Neural cell (in vitro differentiated cells): ENCODE measurements at regions not wholly inside any gene's neighbourhood (a gene's known extent, or its start where the extent isn't known, plus 50 kb on each side); places are given as distances from the start of the nearest gene placed in this dataset.

Source experiments
- H2AFZ ChIP-seq: fragments of 200-600, 300-800 bp; sonication (generic), shearing (Covaris generic); 2 replicates; pipeline ENCODE4 v1.6.0; 2014; ENCODE audit warnings: low read depth, mild to moderate bottlenecking, antibody characterized with exemption, low read length, moderate library complexity
- H3F3A ChIP-seq: fragments of 200-600 bp; shearing (Covaris generic); 2 replicates; pipeline ENCODE4 v1.6.1; 2016; ENCODE audit warnings: mild to moderate bottlenecking, moderate library complexity, mixed read lengths, antibody characterized with exemption, low read length; ENCODE audit not compliant: insufficient read depth, poor library complexity, severe bottlenecking
- H3K27ac ChIP-seq: fragments of 200-600, 300-800 bp; sonication (generic), shearing (Covaris generic); 2 replicates; pipeline ENCODE4 v1.5.1; 2014; ENCODE audit warnings: mild to moderate bottlenecking, low read length, moderate library complexity
- H3K27me3 ChIP-seq: fragments of 300-800, 200-600 bp; sonication (generic), shearing (Covaris generic); 2 replicates; pipeline ENCODE4 v1.6.0; 2014; ENCODE audit warnings: mild to moderate bottlenecking, low read depth, low read length, moderate library complexity; ENCODE audit not compliant: insufficient read depth
- H3K36me3 ChIP-seq: fragments of 300-800, 200-600 bp; sonication (generic), shearing (Covaris generic); 2 replicates; pipeline ENCODE4 v1.5.1; 2014; ENCODE audit warnings: mild to moderate bottlenecking, antibody characterized with exemption, low read length, moderate library complexity; ENCODE audit not compliant: insufficient read depth
- H3K4me2 ChIP-seq: fragments of 300-800, 200-600 bp; sonication (generic), shearing (Covaris generic); 2 replicates; pipeline ENCODE4 v1.6.0; 2014; ENCODE audit warnings: mild to moderate bottlenecking, low read length
- H3K4me3 ChIP-seq: fragments of 300-800, 200-600 bp; sonication (generic), shearing (Covaris generic); 2 replicates; pipeline ENCODE4 v1.5.1; 2014; ENCODE audit warnings: mild to moderate bottlenecking, low read length, moderate library complexity
- H3K79me2 ChIP-seq: fragments of 200-600 bp; shearing (Covaris generic); replicated peaks from 2 replicates; pipeline ENCODE4 v1.6.0; 2014; ENCODE audit warnings: mild to moderate bottlenecking, low read length, moderate library complexity; ENCODE audit not compliant: insufficient read depth
- H3K9ac ChIP-seq: fragments of 300-800, 200-600 bp; sonication (generic), shearing (Covaris generic); 2 replicates; pipeline ENCODE4 v1.6.1; 2016; ENCODE audit warnings: mild to moderate bottlenecking, low read length, mixed read lengths
- H3K9me2 ChIP-seq: fragments of 200-600 bp; shearing (Covaris generic); 2 replicates; pipeline ENCODE4 v1.6.1; 2016; ENCODE audit warnings: mild to moderate bottlenecking, low read length, mixed read lengths; ENCODE audit not compliant: insufficient read depth
- H3K9me3 ChIP-seq: fragments of 200-600, 300-800 bp; sonication (generic), shearing (Covaris generic); 2 replicates; pipeline ENCODE4 v1.6.1; 2016; ENCODE audit warnings: mild to moderate bottlenecking, mixed run types, low read length, moderate library complexity, mixed read lengths
- H4K20me1 ChIP-seq: fragments of 200-600 bp; shearing (Covaris generic); 2 replicates; pipeline ENCODE4 v1.6.1; 2016; ENCODE audit warnings: mild to moderate bottlenecking, mixed run types; ENCODE audit not compliant: insufficient read depth
- EP300 ChIP-seq: fragments of 450-650 bp; conservative IDR thresholded peaks from 2 replicates; pipeline ENCODE4 v1.6.1; 2014; ENCODE audit warnings: antibody characterized with exemption, mild to moderate bottlenecking, moderate library complexity; ENCODE audit not compliant: poor library complexity, severe bottlenecking
- EZH2 ChIP-seq: fragments of 200-600, 300-800 bp; shearing (Covaris generic), sonication (generic); IDR thresholded peaks from 2 replicates; pipeline ENCODE4 v1.6.1; 2014; ENCODE audit warnings: antibody characterized with exemption, low read length, borderline replicate concordance, mild to moderate bottlenecking; ENCODE audit not compliant: insufficient read depth, poor library complexity, severe bottlenecking
- MXI1 ChIP-seq: fragments of 450-650 bp; conservative IDR thresholded peaks from 2 replicates; pipeline ENCODE4 v1.6.1; 2014; ENCODE audit warnings: antibody characterized with exemption, mild to moderate bottlenecking; ENCODE audit not compliant: poor library complexity, severe bottlenecking
- POLR2AphosphoS5 ChIP-seq: IDR thresholded peaks from 2 replicates; pipeline ENCODE4 v1.6.1; 2012
- RAD21 ChIP-seq: fragments of 450-650 bp; conservative IDR thresholded peaks from 2 replicates; pipeline ENCODE4 v1.6.1; 2014; ENCODE audit warnings: antibody characterized with exemption, mild to moderate bottlenecking, moderate library complexity
- REST ChIP-seq: IDR thresholded peaks from 2 replicates; pipeline ENCODE4 v1.6.1; 2012; ENCODE audit warnings: borderline replicate concordance
- SMC3 ChIP-seq: fragments of 450-650 bp; conservative IDR thresholded peaks from 2 replicates; pipeline ENCODE4 v1.6.1; 2014; ENCODE audit warnings: antibody characterized with exemption, mild to moderate bottlenecking, moderate library complexity; ENCODE audit not compliant: poor library complexity
- TAF1 ChIP-seq: IDR thresholded peaks from 2 replicates; pipeline ENCODE4 v1.6.1; 2012; ENCODE audit warnings: low read depth
- TF ChIP-seq, protein P1 (sequence below): fragments of 450-650 bp; IDR thresholded peaks from 2 replicates; pipeline ENCODE4 v1.5.1; 2014; ENCODE audit warnings: antibody characterized with exemption, mild to moderate bottlenecking, moderate library complexity; ENCODE audit not compliant: poor library complexity, severe bottlenecking

DNA sequence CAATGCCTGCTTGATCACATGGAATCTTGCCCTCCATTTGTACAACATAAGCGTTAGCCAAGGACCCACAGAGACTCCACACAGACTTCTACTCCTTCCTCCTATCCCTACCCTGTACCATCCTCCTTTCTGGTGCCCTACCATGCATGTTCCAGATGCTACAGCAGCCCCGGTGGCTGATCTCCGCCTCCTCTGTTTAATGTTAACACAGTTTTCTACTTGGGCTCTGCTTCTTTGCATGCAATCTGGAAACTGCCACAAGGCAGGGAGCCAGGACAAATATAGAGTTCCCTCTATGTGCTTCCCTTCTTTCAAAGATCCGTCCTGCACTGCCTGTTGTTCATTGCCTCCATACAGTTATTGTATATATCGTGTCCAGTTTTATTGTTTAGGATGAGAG is 368.6 kb upstream of the TENM3 start:
- Histone ChIP-seq H3K27me3 (no peaks in the 10 kb centered on the region), H3K9me2 (no peaks in the 10 kb centered on the region), H3F3A (no peaks in the 10 kb centered on the region), H4K20me1 (no peaks in the 10 kb centered on the region), H3K4me3 (no peak overlapping the region), H3K27ac (no peak overlapping the region), H3K9ac (no peak overlapping the region), H3K36me3 (no peaks in the 10 kb centered on the region), H3K4me2 (no peak overlapping the region), H3K79me2 (no peaks in the 10 kb centered on the region), H2AFZ (no peak overlapping the region), H3K9me3 (no peaks in the 10 kb centered on the region)
- TF ChIP-seq EZH2 (no peak), TAF1 (no peak), SMC3 (no peak), REST (no peak), MXI1 (no peak), EP300 (no peak), POLR2AphosphoS5 (no peak), RAD21 (no peak)
- TF ChIP-seq, protein P1, sequence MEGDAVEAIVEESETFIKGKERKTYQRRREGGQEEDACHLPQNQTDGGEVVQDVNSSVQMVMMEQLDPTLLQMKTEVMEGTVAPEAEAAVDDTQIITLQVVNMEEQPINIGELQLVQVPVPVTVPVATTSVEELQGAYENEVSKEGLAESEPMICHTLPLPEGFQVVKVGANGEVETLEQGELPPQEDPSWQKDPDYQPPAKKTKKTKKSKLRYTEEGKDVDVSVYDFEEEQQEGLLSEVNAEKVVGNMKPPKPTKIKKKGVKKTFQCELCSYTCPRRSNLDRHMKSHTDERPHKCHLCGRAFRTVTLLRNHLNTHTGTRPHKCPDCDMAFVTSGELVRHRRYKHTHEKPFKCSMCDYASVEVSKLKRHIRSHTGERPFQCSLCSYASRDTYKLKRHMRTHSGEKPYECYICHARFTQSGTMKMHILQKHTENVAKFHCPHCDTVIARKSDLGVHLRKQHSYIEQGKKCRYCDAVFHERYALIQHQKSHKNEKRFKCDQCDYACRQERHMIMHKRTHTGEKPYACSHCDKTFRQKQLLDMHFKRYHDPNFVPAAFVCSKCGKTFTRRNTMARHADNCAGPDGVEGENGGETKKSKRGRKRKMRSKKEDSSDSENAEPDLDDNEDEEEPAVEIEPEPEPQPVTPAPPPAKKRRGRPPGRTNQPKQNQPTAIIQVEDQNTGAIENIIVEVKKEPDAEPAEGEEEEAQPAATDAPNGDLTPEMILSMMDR = no peak

DNA sequence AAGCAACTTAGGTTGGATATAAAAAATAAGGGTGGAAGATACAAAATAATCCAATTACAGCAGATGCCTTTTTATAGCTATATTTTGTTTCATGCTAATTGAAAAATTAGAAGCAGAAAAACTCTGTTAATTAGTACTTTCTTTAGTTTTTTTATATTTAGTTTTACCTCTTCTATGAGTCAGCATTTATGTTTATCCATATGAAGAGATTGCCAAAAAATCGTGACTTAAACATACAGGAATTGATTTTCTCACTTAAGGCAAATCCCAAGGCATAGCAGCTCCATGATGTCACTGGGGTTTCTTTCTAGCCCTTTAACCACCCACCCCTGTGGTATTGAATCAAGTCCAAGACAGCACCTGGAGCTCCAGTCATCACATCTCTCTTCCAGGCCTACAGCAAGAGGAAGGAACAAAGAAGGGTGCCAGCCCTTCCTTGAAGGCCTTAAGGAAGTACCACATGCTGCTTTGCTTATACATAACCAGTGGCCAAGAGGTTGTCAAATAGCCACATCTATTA is 365.8 kb upstream of the TENM3 start:
- Histone ChIP-seq H3K27me3 (no peaks in the 10 kb centered on the region), H3K4me3 (no peak overlapping the region), H3K27ac (no peak overlapping the region), H3K9ac (no peak overlapping the region), H3K79me2 (no peaks in the 10 kb centered on the region), H3K36me3 (no peaks in the 10 kb centered on the region), H2AFZ (no peak overlapping the region), H3K9me3 (no peaks in the 10 kb centered on the region), H3F3A (no peaks in the 10 kb centered on the region), H3K9me2 (no peaks in the 10 kb centered on the region), H3K4me2 (no peak overlapping the region), H4K20me1 (no peaks in the 10 kb centered on the region)
- TF ChIP-seq MXI1 = no peak
- TF ChIP-seq EP300 = no peak
- no peak for TF ChIP-seq POLR2AphosphoS5
- TF ChIP-seq, protein P1 = no peak
- no peak for TF ChIP-seq EZH2
- no peak for TF ChIP-seq TAF1
- TF ChIP-seq SMC3 = no peak
- no peak for TF ChIP-seq REST
